CD14-positive monocyte (primary cell): ENCODE measurements at regions not wholly inside any gene's neighbourhood (a gene's known extent, or its start where the extent isn't known, plus 50 kb on each side); places are given as distances from the start of the nearest gene placed in this dataset.

ENCODE experiments used
- DNase-seq, 3 donors: peaks; one replicate each; pipeline ENCODE4 v3.0.0-alpha.2; 2011 to 2022
- H2AFZ ChIP-seq: 2 replicates; pipeline ENCODE4 v1.6.0; 2012; ENCODE audit warnings: mild to moderate bottlenecking, low read depth, low read length, inconsistent platforms; ENCODE audit not compliant: insufficient read depth, poor library complexity, severe bottlenecking
- H3K27ac ChIP-seq, 2 donors: 1 replicate in 1 of 2; 2 replicates in 1 of 2; pipeline ENCODE4 v1.5.1; 2012 to 2013; ENCODE audit warnings: low read length in 2 of 2, control low read depth in 1 of 2, inconsistent platforms in 1 of 2, low read depth in 1 of 2, mild to moderate bottlenecking in 1 of 2
- H3K27me3 ChIP-seq, 2 donors: one replicate each; pipeline versions ENCODE4 v1.6.0 to v1.6.1; 2011 to 2013; ENCODE audit warnings: low read length in 2 of 2; ENCODE audit not compliant: control insufficient read depth in 2 of 2, insufficient read depth in 2 of 2
- H3K36me3 ChIP-seq, 2 donors: replicated peaks in 1 of 2; 1 replicate in 1 of 2; 2 replicates in 1 of 2; pipeline versions ENCODE4 v1.5.1 to v1.6.1; 2012 to 2013; ENCODE audit warnings: low read length in 2 of 2, control low read depth in 1 of 2, inconsistent platforms in 1 of 2, mild to moderate bottlenecking in 1 of 2; ENCODE audit not compliant: insufficient read depth in 2 of 2, control insufficient read depth in 1 of 2
- H3K4me1 ChIP-seq, 2 donors: 1 replicate in 1 of 2; 2 replicates in 1 of 2; pipeline versions ENCODE4 v1.5.1 to v1.6.1; 2012 to 2013; ENCODE audit warnings: low read length in 2 of 2, control low read depth in 1 of 2, inconsistent platforms in 1 of 2, mild to moderate bottlenecking in 1 of 2, moderate library complexity in 1 of 2; ENCODE audit not compliant: insufficient read depth in 2 of 2, control insufficient read depth in 1 of 2
- H3K4me2 ChIP-seq: replicated peaks from 2 replicates; pipeline ENCODE3; 2012; ENCODE audit warnings: low read length, moderate library complexity, mild to moderate bottlenecking; ENCODE audit not compliant: poor library complexity, severe bottlenecking; ENCODE audit errors: extremely low read depth
- H3K4me3 ChIP-seq, 3 experiments: fragments of 200-600 bp in 1 of 3; sonication (generic) in 1 of 3; replicated peaks in 1 of 3; 1 replicate in 2 of 3; 2 replicates in 1 of 3; pipeline ENCODE4 v1.5.1; 2011 to 2013; ENCODE audit warnings: low read length in 3 of 3, mild to moderate bottlenecking in 3 of 3, control low read depth in 2 of 3, low read depth in 2 of 3, inconsistent platforms in 1 of 3, moderate library complexity in 1 of 3
- H3K79me2 ChIP-seq: 2 replicates; pipeline ENCODE4 v1.6.0; 2012; ENCODE audit warnings: mild to moderate bottlenecking, control low read depth, inconsistent platforms, low read length, moderate library complexity; ENCODE audit not compliant: insufficient read depth
- H3K9ac ChIP-seq: 2 replicates; pipeline ENCODE4 v1.6.0; 2017; ENCODE audit warnings: low read length, mild to moderate bottlenecking; ENCODE audit not compliant: insufficient read depth, poor library complexity, severe bottlenecking
- H3K9me3 ChIP-seq, 2 donors: replicated peaks in 1 of 2; 1 replicate in 1 of 2; 2 replicates in 1 of 2; pipeline versions ENCODE4 v1.5.1 to v1.6.1; 2012 to 2013; ENCODE audit warnings: low read length in 2 of 2, control low read depth in 1 of 2; ENCODE audit not compliant: control insufficient read depth in 1 of 2, insufficient read depth in 1 of 2
- H4K20me1 ChIP-seq: 2 replicates; pipeline ENCODE4 v1.6.0; 2012; ENCODE audit warnings: mild to moderate bottlenecking, low read length, control low read depth, moderate library complexity; ENCODE audit not compliant: insufficient read depth
- H3K27ac Mint-ChIP-seq, 7 donors: one replicate each; pipeline ENCODE4 v1.8.0; 2020; ENCODE audit warnings: mild to moderate bottlenecking in 7 of 7, mixed read lengths in 7 of 7, moderate library complexity in 6 of 7, inconsistent platforms in 2 of 7
- H3K27me3 Mint-ChIP-seq, 3 donors: one replicate each; pipeline ENCODE4 v1.8.0; 2021 to 2022; ENCODE audit warnings: low read depth in 3 of 3, mild to moderate bottlenecking in 3 of 3, mixed read lengths in 3 of 3, moderate library complexity in 3 of 3, inconsistent platforms in 1 of 3
- H3K36me3 Mint-ChIP-seq, 2 donors: one replicate each; pipeline ENCODE4 v1.8.0; 2020; ENCODE audit warnings: mixed read lengths in 2 of 2, inconsistent platforms in 1 of 2, mild to moderate bottlenecking in 1 of 2
- H3K4me1 Mint-ChIP-seq: one replicate; pipeline ENCODE4 v1.8.0; 2020; ENCODE audit warnings: mild to moderate bottlenecking, mixed read lengths
- H3K4me3 Mint-ChIP-seq, 2 donors: one replicate each; pipeline ENCODE4 v1.8.0; 2020; ENCODE audit warnings: mild to moderate bottlenecking in 2 of 2, mixed read lengths in 2 of 2, moderate library complexity in 1 of 2
- H3K9me3 Mint-ChIP-seq, 7 donors: one replicate each; pipeline ENCODE4 v1.8.0; 2020 to 2022; ENCODE audit warnings: mixed read lengths in 7 of 7, mild to moderate bottlenecking in 6 of 7, moderate library complexity in 6 of 7, inconsistent platforms in 2 of 7
- WGBS: methylation state at CpG from one replicate; pipeline ENCODE4 v1.1.5; 2013; ENCODE audit warnings: missing lambda C conversion rate; ENCODE audit not compliant: insufficient coverage; 5-methylcytosine and 5-hydroxymethylcytosine counted together
- intact Hi-C, 2 donors: fragments of 100-400 bp; cut with micrococcal nuclease; formaldehyde crosslinking; loops; one replicate each; pipeline versions ENCODE4 v1.15.0 to v1.15.1; 2023
- TF ChIP-seq, protein P1 (sequence below): fragments of 200-600 bp; IDR thresholded peaks from one replicate; pipeline ENCODE4 v1.8.0; 2022; ENCODE audit warnings: antibody characterized with exemption, mild to moderate bottlenecking

- peaks cover 15% of the 10 kb centered on the region for H3K4me1 Mint-ChIP-seq
- H3K27ac Mint-ChIP-seq = no peak overlapping the region
- no peak overlapping the region for H3K27ac ChIP-seq
- no peaks in the 10 kb centered on the region for H3K36me3 Mint-ChIP-seq
- TF ChIP-seq, protein P1, sequence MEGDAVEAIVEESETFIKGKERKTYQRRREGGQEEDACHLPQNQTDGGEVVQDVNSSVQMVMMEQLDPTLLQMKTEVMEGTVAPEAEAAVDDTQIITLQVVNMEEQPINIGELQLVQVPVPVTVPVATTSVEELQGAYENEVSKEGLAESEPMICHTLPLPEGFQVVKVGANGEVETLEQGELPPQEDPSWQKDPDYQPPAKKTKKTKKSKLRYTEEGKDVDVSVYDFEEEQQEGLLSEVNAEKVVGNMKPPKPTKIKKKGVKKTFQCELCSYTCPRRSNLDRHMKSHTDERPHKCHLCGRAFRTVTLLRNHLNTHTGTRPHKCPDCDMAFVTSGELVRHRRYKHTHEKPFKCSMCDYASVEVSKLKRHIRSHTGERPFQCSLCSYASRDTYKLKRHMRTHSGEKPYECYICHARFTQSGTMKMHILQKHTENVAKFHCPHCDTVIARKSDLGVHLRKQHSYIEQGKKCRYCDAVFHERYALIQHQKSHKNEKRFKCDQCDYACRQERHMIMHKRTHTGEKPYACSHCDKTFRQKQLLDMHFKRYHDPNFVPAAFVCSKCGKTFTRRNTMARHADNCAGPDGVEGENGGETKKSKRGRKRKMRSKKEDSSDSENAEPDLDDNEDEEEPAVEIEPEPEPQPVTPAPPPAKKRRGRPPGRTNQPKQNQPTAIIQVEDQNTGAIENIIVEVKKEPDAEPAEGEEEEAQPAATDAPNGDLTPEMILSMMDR = no peak
- H3K27me3 Mint-ChIP-seq = no peaks in the 10 kb centered on the region
- H3K36me3 ChIP-seq = no peaks in the 10 kb centered on the region
- H3K9ac ChIP-seq = no peak overlapping the region
- H3K9me3 ChIP-seq = no peaks in the 10 kb centered on the region
- no peak overlapping the region for H3K4me3 Mint-ChIP-seq
- H3K4me3 ChIP-seq = no peak overlapping the region
- no peak for DNase-seq
- no peaks in the 10 kb centered on the region for H3K27me3 ChIP-seq
- H3K79me2 ChIP-seq = no peaks in the 10 kb centered on the region
- H2AFZ ChIP-seq = no peak overlapping the region
- WGBS = no CpG with 5 or more reads among the region's 1 CpG
- intact Hi-C loops = no loop called here
- peaks cover 0 to 6% (median 2%) of the 10 kb centered on the region in 7 donors for H3K9me3 Mint-ChIP-seq
- no peaks in the 10 kb centered on the region for H4K20me1 ChIP-seq
- H3K4me1 ChIP-seq = peaks cover 9 to 10% of the 10 kb centered on the region in 2 donors
- H3K4me2 ChIP-seq = no peak overlapping the region
Measured at GRCh38 chr2:145736871-145737270, 1217.0 kb upstream of the ZEB2 start.

DNA sequence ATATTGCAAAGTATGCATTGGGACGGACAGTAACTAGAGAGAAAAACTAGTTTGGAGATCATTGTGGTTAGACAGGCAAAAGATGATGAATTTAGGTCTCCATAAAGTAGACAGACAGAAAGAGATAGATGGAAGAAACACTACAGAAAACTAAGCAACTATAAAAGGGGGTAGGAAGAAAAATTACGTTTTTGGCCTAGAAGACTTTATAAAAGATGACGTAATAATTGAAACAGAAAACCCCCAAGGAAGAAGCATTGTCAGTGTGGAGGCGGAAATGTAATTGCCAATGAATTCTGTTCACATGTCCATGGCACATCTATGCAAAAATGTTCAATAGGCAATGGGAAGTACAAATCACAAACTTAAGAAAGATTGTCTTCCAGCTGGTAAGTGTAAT is 1211.5 kb upstream of the ZEB2 start:
- TF ChIP-seq, protein P1 = no peak
- no peaks in the 10 kb centered on the region for H3K36me3 Mint-ChIP-seq
- WGBS = no CpG with 5 or more reads among the region's 4 CpGs

More for the DNA sequence above, 1211.5 kb upstream of the ZEB2 start:
- Histone ChIP-seq H4K20me1 (no peaks in the 10 kb centered on the region), H3K4me2 (no peak overlapping the region), H3K4me3 (no peak overlapping the region), H2AFZ (no peak overlapping the region), H3K36me3 (no peaks in the 10 kb centered on the region), H3K9ac (no peak overlapping the region), H3K27me3 (no peaks in the 10 kb centered on the region), H3K27ac (no peak overlapping the region), H3K4me1 (no peaks in the 10 kb centered on the region), H3K9me3 (no peaks in the 10 kb centered on the region), H3K79me2 (no peaks in the 10 kb centered on the region)
- Mint-ChIP-seq H3K9me3 (peaks cover 1 to 8% (median 4%) of the 10 kb centered on the region in 7 donors), H3K27ac (no peak overlapping the region), H3K4me1 (peaks cover under 1% of the 10 kb centered on the region), H3K4me3 (no peak overlapping the region), H3K27me3 (no peaks in the 10 kb centered on the region)
- intact Hi-C loops = no loop called here
- DNase-seq = no peak
